ENCODE measurements at regions not wholly inside any gene's neighbourhood (a gene's known extent, or its start where the extent isn't known, plus 50 kb on each side); places are given as distances from the start of the nearest gene placed in this dataset.

- no peak for DNase-seq
Observed at GRCh38 chr15:31456354-31457060, 129.9 kb downstream of the KLF13 start.

- DNase-seq, result no peak
Observed at GRCh38 chr15:31457161-31457560, 130.5 kb downstream of the KLF13 start.

GRCh38 chr15:31457631-31458526, 131.2 kb downstream of the KLF13 start:
- DNase-seq, result no peak

DNA sequence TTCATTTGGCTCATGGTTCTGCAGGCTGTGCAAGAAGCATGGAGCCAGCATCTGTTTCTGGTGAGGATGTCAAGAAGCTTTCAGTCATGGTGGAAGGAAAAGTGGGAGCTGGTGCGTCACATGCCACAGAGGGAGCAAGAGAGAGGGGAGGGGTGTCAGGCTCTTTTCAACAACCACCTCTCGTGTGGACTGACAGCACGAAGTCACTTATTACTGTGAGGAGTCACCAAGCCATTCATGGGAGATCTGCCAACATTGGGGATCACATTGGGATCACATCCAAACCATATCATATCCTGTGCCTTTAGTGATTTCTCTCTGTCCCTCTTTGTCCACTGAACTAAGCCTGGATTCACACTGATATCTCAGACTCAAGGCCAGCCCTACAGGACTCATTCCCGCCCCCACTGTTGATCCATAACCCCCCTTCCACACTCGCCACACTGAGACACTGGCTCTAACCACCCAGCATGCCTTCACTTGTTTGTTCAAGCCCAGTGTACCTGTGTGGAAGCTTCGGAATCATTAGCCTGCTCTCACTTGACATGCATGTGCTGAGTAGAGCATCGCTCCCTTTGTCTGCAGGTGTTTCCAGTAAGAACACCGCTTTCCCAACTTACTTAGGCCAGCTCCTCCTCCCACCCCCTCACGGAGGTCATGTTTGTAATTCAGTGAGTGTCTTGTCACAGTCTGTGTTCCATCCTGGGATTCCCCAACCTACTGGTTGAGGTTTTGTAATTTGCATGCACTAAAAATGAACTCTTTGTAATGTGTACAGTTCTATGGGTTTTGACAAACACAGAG, 132.2 kb downstream of the KLF13 start:
- DNase-seq, result no peak

- no peak for DNase-seq
Observed at GRCh38 chr15:31459400-31459748, 132.7 kb downstream of the KLF13 start.

GRCh38 chr15:31461375-31461774, 134.7 kb downstream of the KLF13 start:
- DNase-seq, result no peak

- DNase-seq, result no peak
Observed at GRCh38 chr15:31461911-31462480, 135.4 kb downstream of the KLF13 start.

GRCh38 chr15:31463521-31464102, 137.0 kb downstream of the KLF13 start:
- peak; percentile 24 for DNase-seq

GRCh38 chr15:31464216-31465082, 137.8 kb downstream of the KLF13 start:
- peak; percentile 40 for DNase-seq

DNA sequence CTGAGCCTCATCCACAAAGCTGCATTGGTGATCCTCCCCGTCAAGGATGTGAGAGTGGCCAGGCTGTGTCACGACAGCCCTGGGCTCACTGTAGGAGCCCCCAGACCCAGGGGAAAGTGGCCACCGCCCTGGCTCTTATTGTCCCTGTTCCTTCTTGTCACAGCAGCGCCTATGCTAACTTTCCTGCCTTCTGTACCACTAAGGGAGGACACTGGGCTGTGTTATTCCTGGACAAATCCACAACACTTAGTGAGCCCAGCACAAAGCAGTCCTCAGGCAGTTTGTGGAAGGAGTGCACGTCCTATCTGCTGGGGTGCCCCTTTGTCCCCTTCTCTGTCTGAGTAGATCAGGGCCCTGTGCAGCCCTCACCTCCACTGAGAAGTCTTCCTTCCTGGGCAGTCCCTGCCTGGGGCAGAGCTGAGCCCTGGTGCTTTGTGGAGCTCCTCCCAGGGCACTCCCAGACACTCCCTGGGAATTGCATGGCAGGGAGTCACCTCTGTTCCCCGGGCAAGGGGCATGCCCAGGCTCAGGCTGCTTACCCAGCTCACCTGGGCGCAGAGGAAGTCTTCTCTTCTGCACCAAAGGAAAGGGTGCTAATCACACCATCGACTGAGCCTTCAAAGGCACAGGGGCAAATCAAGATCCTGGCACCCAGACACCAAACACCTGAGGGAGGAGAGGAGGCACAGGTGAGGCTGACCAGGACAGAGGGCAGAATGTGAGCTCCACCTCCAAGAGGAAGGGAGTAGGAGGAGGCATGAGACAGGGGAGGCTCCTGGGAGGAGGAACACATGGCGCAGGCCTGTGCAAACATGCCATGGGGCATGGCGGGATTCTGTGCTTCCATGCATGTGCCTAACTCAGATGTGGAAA, 138.7 kb downstream of the KLF13 start:
- DNase-seq, result peak; percentile 16

- no peak for DNase-seq
Observed at GRCh38 chr15:31467361-31467760, 140.7 kb downstream of the KLF13 start.

- no peak for DNase-seq
Observed at GRCh38 chr15:31468911-31469785, 142.5 kb downstream of the KLF13 start.

DNA sequence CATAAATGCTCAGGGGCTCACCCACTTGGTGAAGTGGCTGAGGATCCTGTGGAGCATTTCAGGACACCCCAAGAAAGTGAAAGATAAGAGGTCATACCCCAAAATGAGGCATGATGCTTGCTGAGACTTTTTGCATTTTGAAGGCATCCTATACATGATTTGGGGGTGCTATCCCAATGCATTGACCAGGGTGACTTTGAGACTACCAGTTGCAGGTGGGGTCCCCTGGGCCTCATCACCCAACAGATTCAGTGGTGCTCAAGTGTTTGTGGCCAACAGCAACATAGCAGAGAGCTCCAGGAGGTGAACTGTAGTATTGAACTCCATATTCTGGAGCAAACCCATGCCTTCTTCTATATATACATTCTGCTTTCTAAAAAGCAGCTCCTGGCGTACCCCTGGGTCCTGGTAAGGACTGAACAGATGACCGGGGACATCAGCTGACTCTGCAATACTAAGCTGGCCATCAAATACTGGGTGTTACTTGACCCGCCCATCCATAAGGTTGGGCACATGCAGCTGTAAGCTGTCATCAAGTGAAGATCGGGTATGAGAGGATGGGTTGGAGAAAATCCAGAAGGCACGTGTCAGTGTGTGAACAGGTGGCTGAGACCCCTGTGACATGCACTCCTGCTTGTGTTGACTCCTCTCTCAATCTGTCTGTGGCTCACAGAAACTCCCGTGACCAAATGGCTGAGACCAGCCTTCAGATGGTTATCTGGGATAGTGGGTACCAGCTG, 143.3 kb downstream of the KLF13 start:
- no peak for DNase-seq

DNA sequence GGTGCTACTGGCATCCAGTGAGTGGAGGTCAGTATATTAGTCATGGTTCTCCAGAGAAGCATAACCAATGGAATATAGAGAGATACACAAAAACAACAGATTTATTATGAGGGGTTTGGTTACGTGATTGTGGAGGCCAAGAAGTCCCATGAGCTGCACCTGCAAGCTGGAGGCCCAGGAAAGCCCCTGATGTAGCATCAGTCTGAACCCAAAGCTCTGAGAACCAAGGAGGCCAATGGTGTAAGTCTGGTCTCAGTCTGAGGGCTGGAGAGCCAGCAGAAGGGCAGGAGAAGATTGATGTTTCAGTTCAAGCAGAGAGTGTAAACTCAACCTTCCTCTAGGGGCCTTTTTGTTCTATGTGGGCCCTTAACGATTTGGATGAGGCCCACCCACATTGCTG, 144.1 kb downstream of the KLF13 start:
- no peak for DNase-seq

GRCh38 chr15:31471731-31472430, 145.2 kb downstream of the KLF13 start:
- DNase-seq, result no peak

DNA sequence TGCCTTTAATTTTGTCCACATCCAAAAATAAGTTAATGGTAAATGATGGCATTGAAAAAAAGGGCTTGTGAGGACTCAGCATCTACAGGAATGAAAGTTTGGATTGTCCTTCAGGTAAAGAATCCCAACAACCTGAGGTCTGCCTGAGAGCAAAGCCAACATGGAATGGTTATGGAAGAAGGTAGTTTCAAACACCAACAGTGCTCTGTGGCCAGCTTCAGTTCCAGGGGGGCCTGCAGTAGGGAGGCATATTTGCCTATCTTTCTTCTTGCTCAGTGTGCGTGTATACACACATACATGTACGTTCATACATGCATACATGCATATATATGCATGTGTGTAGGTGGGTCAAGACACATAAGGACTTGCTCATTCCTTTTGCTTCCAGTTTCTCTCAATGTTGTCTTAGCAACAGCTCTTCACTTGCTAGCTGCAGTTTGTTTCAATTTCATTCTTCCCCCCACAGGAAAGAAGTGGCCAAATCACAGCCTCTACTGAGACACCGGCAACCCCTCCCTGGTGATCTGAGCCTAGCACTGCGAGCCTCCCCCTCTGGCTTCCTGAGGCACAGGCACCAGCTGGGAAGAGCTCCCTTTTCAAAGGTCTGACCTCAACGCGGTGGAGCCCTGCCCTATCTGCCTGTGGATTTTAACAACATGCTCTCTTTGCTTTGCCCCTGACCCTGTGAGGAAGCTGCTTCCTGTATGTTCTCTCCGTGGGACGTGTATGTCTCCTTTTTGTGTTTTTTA, 146.2 kb downstream of the KLF13 start:
- DNase-seq, result no peak

DNA sequence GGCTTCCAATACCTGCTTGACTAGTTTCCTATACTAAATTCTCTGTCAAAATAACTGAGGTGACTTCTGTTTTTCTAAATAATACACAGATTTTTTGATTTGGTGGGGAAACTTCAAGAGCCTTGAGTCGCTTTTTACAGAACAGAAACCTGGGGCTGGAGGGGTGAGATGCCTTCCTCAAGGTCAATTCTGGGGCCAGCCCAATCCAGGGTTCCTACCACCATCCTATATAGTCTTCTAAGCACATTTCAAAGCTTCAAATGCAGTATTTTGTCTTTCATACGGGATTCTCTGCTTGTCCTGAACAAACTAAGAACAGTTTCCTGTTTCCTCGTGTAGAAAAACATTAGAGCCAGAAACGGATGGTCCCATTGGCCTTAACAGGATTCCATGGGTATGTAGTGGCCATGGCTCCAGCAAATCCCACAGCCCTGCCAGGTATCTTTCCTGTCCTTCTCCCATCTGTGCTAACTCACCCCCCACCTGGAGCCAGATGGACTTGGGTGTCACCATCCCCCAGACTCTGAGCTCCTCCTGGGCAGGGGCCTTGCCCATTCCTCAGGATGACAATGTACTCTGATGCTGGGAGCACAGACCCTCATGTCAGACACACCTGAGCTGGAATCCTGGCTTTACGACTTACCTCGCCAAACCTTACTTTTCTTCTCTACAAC, 146.9 kb downstream of the KLF13 start:
- DNase-seq, result no peak

Measured in NCI-H510A treated with DMSO at 0.1 percent for 48 hours (cell line).